ENCODE measurements at regions not wholly inside any gene's neighbourhood (a gene's known extent, or its start where the extent isn't known, plus 50 kb on each side); places are given as distances from the start of the nearest gene placed in this dataset.

- no peak for TF ChIP-seq CTCF (IDR thresholded peaks at IDR 0.05; ENCODE audit: insufficient read depth, low read length)
- H3K4me3 ChIP-seq (ENCODE audit: low read depth, low read length): no peak overlapping the region
- no peak for DNase-seq (ENCODE audit: low read depth)
Observed at GRCh38 chr2:221693365-221693764, 121.3 kb upstream of the EPHA4 start.

- DNase-seq (ENCODE audit: low read depth): no peak
- no peak for TF ChIP-seq CTCF (IDR thresholded peaks at IDR 0.05; ENCODE audit: insufficient read depth, low read length)
- no peak overlapping the region for H3K4me3 ChIP-seq (ENCODE audit: low read depth, low read length)
Observed at GRCh38 chr2:221691571-221691970, 119.5 kb upstream of the EPHA4 start.

GRCh38 chr2:221689140-221689539 is 117.0 kb upstream of the EPHA4 start:
- no peak for TF ChIP-seq CTCF (IDR thresholded peaks at IDR 0.05; ENCODE audit: insufficient read depth, low read length)
- no peak overlapping the region for H3K4me3 ChIP-seq (ENCODE audit: low read depth, low read length)
- no peak for DNase-seq (ENCODE audit: low read depth)

- no peak for DNase-seq (ENCODE audit: low read depth)
- H3K4me3 ChIP-seq (ENCODE audit: low read depth, low read length): no peak overlapping the region
- TF ChIP-seq CTCF (IDR thresholded peaks at IDR 0.05; ENCODE audit: insufficient read depth, low read length): no peak
Observed at GRCh38 chr2:221680548-221680947, 108.4 kb upstream of the EPHA4 start.

- DNase-seq (ENCODE audit: low read depth): no peak
- no peak overlapping the region for H3K4me3 ChIP-seq (ENCODE audit: low read depth, low read length)
- TF ChIP-seq CTCF (IDR thresholded peaks at IDR 0.05; ENCODE audit: insufficient read depth, low read length): no peak
Observed at GRCh38 chr2:221677688-221678087, 105.6 kb upstream of the EPHA4 start.

- no peak for TF ChIP-seq CTCF (IDR thresholded peaks at IDR 0.05; ENCODE audit: insufficient read depth, low read length)
- DNase-seq (ENCODE audit: low read depth): peak; percentile 22
- no peak overlapping the region for H3K4me3 ChIP-seq (ENCODE audit: low read depth, low read length)
Observed at GRCh38 chr2:221676566-221677172, 104.6 kb upstream of the EPHA4 start.

All from fibroblast of the aortic adventitia (primary cell).